Epithelial cell of proximal tubule (primary cell): ENCODE measurements at regions not wholly inside any gene's neighbourhood (a gene's known extent, or its start where the extent isn't known, plus 50 kb on each side); places are given as distances from the start of the nearest gene placed in this dataset.

Experiments
- DNase-seq: peaks from one replicate; pipeline ENCODE4 v3.0.0-alpha.2; 2011; ENCODE audit warnings: low read depth
- H3K4me3 ChIP-seq: 2 replicates; pipeline ENCODE4 v1.5.1; 2011; ENCODE audit warnings: low read depth, mild to moderate bottlenecking, low read length
- TF ChIP-seq, protein P1 (sequence below): conservative IDR thresholded peaks from 2 replicates; pipeline ENCODE4 v1.5.1; 2012; ENCODE audit warnings: low read depth, mild to moderate bottlenecking, low read length

DNA sequence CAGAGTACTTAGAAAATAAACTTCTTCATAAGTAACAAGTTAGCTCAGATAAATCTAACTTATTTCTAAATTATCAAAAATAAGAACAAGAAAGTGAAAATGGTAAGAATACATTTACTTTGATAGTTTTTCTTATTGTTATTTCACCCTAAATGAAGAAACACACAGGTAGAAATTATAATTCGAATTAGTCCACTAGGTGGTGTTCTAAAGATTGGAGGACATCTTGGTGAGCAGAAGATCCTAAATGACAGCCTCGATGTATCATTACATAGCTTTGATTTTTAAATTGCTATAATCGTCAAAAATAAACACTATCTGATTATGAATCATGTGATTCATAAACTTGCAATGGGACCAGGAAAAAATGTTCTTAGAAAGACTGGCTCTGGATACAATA is 280.8 kb upstream of the UBE2E2 start:
- TF ChIP-seq, protein P1, sequence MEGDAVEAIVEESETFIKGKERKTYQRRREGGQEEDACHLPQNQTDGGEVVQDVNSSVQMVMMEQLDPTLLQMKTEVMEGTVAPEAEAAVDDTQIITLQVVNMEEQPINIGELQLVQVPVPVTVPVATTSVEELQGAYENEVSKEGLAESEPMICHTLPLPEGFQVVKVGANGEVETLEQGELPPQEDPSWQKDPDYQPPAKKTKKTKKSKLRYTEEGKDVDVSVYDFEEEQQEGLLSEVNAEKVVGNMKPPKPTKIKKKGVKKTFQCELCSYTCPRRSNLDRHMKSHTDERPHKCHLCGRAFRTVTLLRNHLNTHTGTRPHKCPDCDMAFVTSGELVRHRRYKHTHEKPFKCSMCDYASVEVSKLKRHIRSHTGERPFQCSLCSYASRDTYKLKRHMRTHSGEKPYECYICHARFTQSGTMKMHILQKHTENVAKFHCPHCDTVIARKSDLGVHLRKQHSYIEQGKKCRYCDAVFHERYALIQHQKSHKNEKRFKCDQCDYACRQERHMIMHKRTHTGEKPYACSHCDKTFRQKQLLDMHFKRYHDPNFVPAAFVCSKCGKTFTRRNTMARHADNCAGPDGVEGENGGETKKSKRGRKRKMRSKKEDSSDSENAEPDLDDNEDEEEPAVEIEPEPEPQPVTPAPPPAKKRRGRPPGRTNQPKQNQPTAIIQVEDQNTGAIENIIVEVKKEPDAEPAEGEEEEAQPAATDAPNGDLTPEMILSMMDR = peak; percentile 43
- H3K4me3 ChIP-seq = no peak overlapping the region
- DNase-seq = no peak

DNA sequence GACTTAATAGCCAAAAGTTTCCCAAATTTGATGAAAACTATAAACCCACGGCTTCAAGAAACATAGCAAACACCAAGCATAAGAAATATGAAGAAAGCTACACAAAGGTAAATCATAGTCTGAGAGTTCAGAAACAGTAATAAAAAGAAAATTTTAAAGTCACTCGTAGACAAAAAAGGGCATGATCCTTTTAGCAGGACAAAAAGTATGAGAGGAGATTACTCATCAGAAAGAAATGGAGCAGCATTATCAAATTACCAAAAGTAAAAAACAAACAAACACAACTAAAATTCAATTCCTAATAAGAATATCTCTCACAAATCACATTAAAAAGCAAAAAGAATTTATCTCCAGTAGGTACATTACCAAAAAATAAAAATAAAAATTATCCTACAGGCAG is 279.4 kb upstream of the UBE2E2 start:
- TF ChIP-seq, protein P1 = no peak
- DNase-seq = no peak
- no peak overlapping the region for H3K4me3 ChIP-seq

- TF ChIP-seq, protein P1 = no peak
- DNase-seq = no peak
- no peak overlapping the region for H3K4me3 ChIP-seq
Measured at GRCh38 chr3:22928216-22929110, 274.7 kb upstream of the UBE2E2 start.

GRCh38 chr3:22933051-22933840 is 269.9 kb upstream of the UBE2E2 start:
- TF ChIP-seq, protein P1 = no peak
- no peak overlapping the region for H3K4me3 ChIP-seq
- no peak for DNase-seq

DNA sequence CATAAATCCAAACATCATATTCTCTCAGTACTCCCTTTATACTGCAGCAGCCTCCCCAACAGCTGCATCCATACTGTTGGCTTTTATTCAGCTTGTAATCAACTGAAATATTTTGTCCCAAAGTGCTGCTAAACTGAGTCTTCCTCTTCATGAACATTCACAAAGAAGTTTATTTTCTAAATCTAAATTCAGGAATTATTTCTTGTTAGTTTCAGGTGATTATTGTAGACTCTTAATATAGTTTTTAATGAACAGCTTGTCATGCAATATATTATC is 269.3 kb upstream of the UBE2E2 start:
- DNase-seq = no peak
- TF ChIP-seq, protein P1 = no peak
- H3K4me3 ChIP-seq = no peak overlapping the region

GRCh38 chr3:22935040-22935439 is 268.1 kb upstream of the UBE2E2 start:
- no peak overlapping the region for H3K4me3 ChIP-seq
- DNase-seq = peak; percentile 13
- TF ChIP-seq, protein P1 = no peak

GRCh38 chr3:22937536-22937935 is 265.6 kb upstream of the UBE2E2 start:
- DNase-seq = no peak
- TF ChIP-seq, protein P1 = no peak

More at GRCh38 chr3:22937536-22937935, 265.6 kb upstream of the UBE2E2 start:
- H3K4me3 ChIP-seq = no peak overlapping the region
